ENCODE measurements at regions not wholly inside any gene's neighbourhood (a gene's known extent, or its start where the extent isn't known, plus 50 kb on each side); places are given as distances from the start of the nearest gene placed in this dataset.

GRCh38 chr1:231099311-231099710, 59.3 kb upstream of the FAM89A start (continued):
- TF ChIP-seq ZNF425 (CRISPR knock-in tag; conservative IDR thresholded peaks at IDR 0.05) (no peak), ZNF232 (CRISPR knock-in tag; IDR thresholded peaks at IDR 0.05) (no peak), GABPB1 (CRISPR knock-in tag; IDR thresholded peaks at IDR 0.05) (no peak), E2F1 (CRISPR knock-in tag; IDR thresholded peaks at IDR 0.05) (no peak), ZNF138 (CRISPR knock-in tag; conservative IDR thresholded peaks at IDR 0.05) (no peak), GTF2I (CRISPR knock-in tag; conservative IDR thresholded peaks at IDR 0.05) (no peak)
- TF ChIP-seq, protein P1, sequence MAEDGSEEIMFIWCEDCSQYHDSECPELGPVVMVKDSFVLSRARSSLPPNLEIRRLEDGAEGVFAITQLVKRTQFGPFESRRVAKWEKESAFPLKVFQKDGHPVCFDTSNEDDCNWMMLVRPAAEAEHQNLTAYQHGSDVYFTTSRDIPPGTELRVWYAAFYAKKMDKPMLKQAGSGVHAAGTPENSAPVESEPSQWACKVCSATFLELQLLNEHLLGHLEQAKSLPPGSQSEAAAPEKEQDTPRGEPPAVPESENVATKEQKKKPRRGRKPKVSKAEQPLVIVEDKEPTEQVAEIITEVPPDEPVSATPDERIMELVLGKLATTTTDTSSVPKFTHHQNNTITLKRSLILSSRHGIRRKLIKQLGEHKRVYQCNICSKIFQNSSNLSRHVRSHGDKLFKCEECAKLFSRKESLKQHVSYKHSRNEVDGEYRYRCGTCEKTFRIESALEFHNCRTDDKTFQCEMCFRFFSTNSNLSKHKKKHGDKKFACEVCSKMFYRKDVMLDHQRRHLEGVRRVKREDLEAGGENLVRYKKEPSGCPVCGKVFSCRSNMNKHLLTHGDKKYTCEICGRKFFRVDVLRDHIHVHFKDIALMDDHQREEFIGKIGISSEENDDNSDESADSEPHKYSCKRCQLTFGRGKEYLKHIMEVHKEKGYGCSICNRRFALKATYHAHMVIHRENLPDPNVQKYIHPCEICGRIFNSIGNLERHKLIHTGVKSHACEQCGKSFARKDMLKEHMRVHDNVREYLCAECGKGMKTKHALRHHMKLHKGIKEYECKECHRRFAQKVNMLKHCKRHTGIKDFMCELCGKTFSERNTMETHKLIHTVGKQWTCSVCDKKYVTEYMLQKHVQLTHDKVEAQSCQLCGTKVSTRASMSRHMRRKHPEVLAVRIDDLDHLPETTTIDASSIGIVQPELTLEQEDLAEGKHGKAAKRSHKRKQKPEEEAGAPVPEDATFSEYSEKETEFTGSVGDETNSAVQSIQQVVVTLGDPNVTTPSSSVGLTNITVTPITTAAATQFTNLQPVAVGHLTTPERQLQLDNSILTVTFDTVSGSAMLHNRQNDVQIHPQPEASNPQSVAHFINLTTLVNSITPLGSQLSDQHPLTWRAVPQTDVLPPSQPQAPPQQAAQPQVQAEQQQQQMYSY (CRISPR knock-in tag; IDR thresholded peaks at IDR 0.05): no peak
- TF ChIP-seq, protein P2, sequence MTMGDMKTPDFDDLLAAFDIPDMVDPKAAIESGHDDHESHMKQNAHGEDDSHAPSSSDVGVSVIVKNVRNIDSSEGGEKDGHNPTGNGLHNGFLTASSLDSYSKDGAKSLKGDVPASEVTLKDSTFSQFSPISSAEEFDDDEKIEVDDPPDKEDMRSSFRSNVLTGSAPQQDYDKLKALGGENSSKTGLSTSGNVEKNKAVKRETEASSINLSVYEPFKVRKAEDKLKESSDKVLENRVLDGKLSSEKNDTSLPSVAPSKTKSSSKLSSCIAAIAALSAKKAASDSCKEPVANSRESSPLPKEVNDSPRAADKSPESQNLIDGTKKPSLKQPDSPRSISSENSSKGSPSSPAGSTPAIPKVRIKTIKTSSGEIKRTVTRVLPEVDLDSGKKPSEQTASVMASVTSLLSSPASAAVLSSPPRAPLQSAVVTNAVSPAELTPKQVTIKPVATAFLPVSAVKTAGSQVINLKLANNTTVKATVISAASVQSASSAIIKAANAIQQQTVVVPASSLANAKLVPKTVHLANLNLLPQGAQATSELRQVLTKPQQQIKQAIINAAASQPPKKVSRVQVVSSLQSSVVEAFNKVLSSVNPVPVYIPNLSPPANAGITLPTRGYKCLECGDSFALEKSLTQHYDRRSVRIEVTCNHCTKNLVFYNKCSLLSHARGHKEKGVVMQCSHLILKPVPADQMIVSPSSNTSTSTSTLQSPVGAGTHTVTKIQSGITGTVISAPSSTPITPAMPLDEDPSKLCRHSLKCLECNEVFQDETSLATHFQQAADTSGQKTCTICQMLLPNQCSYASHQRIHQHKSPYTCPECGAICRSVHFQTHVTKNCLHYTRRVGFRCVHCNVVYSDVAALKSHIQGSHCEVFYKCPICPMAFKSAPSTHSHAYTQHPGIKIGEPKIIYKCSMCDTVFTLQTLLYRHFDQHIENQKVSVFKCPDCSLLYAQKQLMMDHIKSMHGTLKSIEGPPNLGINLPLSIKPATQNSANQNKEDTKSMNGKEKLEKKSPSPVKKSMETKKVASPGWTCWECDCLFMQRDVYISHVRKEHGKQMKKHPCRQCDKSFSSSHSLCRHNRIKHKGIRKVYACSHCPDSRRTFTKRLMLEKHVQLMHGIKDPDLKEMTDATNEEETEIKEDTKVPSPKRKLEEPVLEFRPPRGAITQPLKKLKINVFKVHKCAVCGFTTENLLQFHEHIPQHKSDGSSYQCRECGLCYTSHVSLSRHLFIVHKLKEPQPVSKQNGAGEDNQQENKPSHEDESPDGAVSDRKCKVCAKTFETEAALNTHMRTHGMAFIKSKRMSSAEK (CRISPR knock-in tag; IDR thresholded peaks at IDR 0.05; ENCODE audit: borderline replicate concordance): no peak

DNA sequence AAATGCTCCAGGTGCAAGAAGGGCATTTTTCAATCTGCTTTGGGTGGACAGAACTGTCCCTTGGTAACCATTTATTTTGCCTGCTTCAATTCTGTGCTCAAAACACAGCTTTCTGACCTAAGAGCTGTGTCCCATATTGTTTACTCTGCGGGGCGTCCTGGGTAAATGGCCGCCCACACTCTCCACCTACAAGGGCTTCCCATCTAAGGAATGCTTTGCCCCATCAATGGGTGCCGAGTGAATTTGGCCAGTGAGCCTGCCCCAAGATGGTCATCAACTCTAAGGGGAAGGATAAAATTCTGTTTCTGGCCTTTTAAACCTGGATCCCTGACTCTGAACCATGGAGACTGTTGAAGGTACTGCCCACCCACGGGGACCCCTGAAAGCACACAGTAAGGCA, 55.5 kb upstream of the FAM89A start:
- no peak overlapping the region for H3K27ac Mint-ChIP-seq
- H3K27me3 Mint-ChIP-seq (ENCODE audit: low read depth): peaks cover 58% of the 10 kb centered on the region
- TF ChIP-seq ATF2 (CRISPR knock-in tag; IDR thresholded peaks at IDR 0.05; ENCODE audit: borderline replicate concordance, low read depth): no peak
- TF ChIP-seq ETV6 (CRISPR knock-in tag; IDR thresholded peaks at IDR 0.05): no peak
- TF ChIP-seq, protein P3, sequence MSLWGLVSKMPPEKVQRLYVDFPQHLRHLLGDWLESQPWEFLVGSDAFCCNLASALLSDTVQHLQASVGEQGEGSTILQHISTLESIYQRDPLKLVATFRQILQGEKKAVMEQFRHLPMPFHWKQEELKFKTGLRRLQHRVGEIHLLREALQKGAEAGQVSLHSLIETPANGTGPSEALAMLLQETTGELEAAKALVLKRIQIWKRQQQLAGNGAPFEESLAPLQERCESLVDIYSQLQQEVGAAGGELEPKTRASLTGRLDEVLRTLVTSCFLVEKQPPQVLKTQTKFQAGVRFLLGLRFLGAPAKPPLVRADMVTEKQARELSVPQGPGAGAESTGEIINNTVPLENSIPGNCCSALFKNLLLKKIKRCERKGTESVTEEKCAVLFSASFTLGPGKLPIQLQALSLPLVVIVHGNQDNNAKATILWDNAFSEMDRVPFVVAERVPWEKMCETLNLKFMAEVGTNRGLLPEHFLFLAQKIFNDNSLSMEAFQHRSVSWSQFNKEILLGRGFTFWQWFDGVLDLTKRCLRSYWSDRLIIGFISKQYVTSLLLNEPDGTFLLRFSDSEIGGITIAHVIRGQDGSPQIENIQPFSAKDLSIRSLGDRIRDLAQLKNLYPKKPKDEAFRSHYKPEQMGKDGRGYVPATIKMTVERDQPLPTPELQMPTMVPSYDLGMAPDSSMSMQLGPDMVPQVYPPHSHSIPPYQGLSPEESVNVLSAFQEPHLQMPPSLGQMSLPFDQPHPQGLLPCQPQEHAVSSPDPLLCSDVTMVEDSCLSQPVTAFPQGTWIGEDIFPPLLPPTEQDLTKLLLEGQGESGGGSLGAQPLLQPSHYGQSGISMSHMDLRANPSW (CRISPR knock-in tag; conservative IDR thresholded peaks at IDR 0.05; ENCODE audit: low read depth): no peak
- TF ChIP-seq PREB (CRISPR knock-in tag; IDR thresholded peaks at IDR 0.05; ENCODE audit: borderline replicate concordance): no peak
- TF ChIP-seq ZNF416 (CRISPR knock-in tag; IDR thresholded peaks at IDR 0.05): no peak
- no peak for TF ChIP-seq CREM (CRISPR knock-in tag; IDR thresholded peaks at IDR 0.05)
- TF ChIP-seq JUN (CRISPR knock-in tag; IDR thresholded peaks at IDR 0.05): no peak
- no peak for TF ChIP-seq KAT7 (CRISPR knock-in tag; IDR thresholded peaks at IDR 0.05; ENCODE audit: borderline replicate concordance)
- POLR2A ChIA-PET: interaction anchor here (0.5 kb wide), 1 partner anchor 35 kb away, joined by 7 read pairs; no protein-coding TSS in a partner anchor
- CTCF ChIA-PET: no interaction called here
- no peaks in the 10 kb centered on the region for H3K4me1 Mint-ChIP-seq
- no peak for ATAC-seq
- H3K36me3 Mint-ChIP-seq: no peaks in the 10 kb centered on the region
- H3K4me3 Mint-ChIP-seq: no peak overlapping the region
- no peak for DNase-seq (ENCODE audit: low spot score)
- H3K9me3 Mint-ChIP-seq: no peaks in the 10 kb centered on the region; the same call in 1 of the 2 replicates

Data from WTC11 (cell line).